ENCODE measurements at regions not wholly inside any gene's neighbourhood (a gene's known extent, or its start where the extent isn't known, plus 50 kb on each side); places are given as distances from the start of the nearest gene placed in this dataset.

DNA sequence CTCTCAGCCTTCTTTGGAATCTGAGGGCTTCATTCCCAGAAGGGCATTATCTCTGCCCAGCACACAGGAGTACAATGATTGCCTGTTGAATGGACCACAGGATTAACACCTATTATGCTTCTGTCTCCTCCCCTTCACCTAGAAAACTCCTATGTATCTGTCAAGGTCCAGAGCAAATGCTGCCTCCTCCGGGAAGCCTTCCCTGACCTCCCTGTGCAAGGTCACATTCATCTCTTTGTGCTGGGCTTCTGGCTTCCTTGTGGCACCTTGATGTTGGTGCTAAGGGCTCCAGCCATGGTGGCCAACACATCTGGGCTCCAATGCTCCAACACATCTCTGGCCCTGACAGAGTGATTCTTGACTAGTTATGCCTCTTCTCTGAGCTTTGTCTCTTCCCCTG is 49.9 kb upstream of the ATP2B2 start:
- DNase-seq (ENCODE audit: low read depth in 2 of 2): no peak

GRCh38 chr3:10556312-10556711 is 50.9 kb upstream of the ATP2B2 start:
- DNase-seq (ENCODE audit: low read depth in 2 of 2): no peak

DNA sequence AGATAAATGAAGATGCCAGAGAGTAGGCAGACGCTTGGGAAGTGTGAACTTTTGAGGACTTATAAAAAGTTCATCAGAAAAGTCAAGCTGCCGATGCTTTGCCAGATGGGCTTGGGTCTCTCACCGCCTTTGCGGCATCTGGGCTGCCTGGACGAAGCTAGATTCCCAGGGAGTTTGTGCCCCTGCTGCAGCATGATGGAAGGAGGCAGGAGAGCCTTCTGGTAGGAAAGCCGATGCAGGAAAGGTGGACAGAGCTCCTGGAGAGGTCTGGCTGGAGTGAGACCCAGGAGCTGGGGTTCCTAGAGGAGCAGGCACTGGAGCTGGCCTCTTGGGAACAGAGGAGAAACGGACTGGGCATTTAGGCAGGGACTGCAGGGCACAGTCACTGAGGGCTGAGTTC is 51.9 kb upstream of the ATP2B2 start:
- DNase-seq (ENCODE audit: low read depth in 2 of 2): no peak

DNA sequence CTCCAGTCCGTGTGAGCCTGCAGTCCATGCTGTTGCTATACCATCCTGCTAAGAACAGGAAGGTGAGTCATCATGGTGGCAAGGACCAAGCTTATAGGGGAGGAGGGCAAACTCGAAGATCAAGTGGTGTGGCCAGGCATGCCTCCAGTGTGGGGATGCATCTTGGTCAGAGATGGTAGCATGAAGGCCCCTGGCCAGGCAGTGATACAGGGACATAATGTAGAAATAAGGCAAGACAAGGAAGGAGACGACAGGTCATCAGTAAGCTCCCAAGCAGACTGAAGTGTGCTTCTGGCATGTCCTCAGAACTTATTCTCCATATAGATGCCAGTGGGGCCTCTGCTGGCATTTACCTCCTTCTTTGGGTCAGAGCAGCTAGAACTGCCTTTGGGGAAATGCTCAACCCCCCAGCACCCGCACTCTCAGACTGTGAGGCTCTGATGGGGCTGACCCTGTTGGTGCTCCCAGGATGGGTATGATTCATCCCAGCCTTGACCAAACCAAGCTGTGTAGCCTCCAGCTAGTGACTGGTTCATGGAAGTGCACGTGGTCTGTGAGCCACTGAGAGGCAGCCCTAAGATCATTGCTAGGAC is 52.5 kb upstream of the ATP2B2 start:
- DNase-seq (ENCODE audit: low read depth in 2 of 2): no peak

GRCh38 chr3:10558736-10559135 is 53.4 kb upstream of the ATP2B2 start:
- no peak for DNase-seq (ENCODE audit: low read depth in 2 of 2)

DNA sequence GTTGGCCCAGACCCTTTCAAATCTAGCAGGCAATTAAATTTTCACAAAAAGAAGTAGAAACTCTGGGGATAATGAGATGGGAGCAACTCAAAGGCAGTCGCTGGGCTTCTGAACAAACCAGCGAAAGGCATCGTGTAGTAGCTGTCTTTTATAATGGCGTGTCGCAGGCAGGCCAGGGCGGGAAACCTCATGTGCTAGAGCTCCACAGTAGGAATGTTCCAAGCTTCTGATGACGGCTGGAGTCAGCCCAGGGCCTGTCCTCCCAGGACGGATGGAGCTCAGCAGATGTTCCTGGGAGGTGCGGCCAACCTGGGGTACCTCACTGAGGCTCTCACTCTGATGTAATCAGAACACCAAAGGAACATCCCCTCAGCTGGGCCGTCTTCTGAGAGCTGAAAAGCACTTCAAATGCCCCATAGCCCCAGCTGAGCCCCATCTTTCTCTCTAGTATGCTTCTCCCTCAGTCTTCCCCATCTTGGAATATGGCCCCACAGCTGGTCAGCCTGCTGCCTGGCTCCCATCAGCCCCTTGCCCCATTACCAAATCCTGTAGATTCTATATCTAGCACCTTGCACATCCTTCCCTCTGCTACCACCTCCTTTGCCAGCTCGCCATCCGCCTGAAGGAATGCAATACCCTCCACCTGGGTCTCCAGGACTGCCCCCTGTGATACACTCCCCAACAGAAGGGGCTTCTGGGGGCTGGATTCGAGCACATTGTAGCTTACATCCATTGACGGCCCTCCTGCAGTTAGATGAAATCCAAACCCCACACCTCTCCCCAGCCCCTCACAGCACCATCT is 54.9 kb upstream of the ATP2B2 start:
- no peak for DNase-seq (ENCODE audit: low read depth in 2 of 2)

GRCh38 chr3:10561162-10561945 is 56.0 kb upstream of the ATP2B2 start:
- DNase-seq (ENCODE audit: low read depth in 2 of 2): no peak

GRCh38 chr3:10561946-10562560 is 56.7 kb upstream of the ATP2B2 start:
- no peak for DNase-seq (ENCODE audit: low read depth in 2 of 2)

DNA sequence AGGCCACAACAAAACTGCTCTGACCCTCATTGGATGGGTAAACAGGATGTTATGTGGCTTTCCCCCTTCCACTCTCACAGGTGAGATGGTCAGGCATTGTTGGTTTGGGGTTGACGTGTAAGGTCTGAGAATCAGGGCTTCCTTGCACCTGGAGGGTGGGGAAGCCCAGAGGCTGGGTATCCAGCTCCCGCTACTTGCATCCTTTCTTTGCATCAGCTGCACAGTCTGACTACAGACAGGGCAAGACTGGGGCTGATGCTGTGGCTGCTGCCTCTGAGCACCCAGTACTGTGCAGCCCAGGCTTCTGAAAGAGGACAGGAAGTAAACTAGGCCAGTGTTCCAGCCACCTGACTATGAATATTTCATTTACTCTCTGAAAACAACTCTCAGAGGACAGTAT is 58.0 kb upstream of the ATP2B2 start:
- no peak for DNase-seq (ENCODE audit: low read depth in 2 of 2)

DNA sequence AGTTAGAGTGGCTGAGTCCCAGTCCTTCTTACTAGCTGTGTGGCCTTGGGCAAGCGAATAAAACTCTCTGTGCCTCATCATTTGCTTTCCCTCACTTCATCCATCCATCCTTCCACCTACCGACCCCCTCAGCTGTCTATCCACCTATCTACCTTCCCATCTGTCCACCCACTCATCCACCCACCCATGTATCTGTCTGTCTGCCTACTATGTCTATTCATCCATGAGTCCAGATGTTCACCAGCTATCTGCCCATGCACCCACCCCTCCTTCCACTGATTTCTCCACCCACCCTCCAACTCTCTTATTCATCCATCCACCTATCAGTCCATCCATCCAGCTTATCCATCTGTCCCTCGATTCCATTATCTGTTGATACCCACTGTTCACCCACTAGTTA is 60.4 kb upstream of the ATP2B2 start:
- DNase-seq (ENCODE audit: low read depth in 2 of 2): no peak

GRCh38 chr3:10566451-10566850 is 61.1 kb upstream of the ATP2B2 start:
- DNase-seq (ENCODE audit: low read depth in 2 of 2): no peak

DNA sequence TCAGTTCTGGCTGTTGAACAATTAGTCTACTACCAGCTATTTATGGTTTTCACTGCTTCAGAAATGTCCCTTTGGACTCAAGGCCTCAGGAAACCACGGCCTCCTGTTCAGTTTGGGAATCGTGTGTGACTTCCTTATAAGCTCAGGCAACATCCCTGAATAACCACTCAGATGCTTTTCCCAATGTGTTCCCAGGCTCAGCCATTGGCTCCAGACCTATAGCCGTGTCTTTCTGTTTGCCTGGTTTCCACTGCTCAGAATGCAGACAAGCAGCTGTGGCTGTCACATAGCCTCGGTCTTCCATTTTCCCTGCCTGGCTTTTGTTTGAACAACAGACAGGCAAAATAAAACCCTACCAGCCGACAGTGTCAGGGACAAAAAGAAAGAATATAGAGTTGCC is 63.2 kb upstream of the ATP2B2 start:
- no peak for DNase-seq (ENCODE audit: low read depth in 2 of 2)

GRCh38 chr3:10570196-10570946 is 65.0 kb upstream of the ATP2B2 start:
- no peak for DNase-seq (ENCODE audit: low read depth in 2 of 2)

DNA sequence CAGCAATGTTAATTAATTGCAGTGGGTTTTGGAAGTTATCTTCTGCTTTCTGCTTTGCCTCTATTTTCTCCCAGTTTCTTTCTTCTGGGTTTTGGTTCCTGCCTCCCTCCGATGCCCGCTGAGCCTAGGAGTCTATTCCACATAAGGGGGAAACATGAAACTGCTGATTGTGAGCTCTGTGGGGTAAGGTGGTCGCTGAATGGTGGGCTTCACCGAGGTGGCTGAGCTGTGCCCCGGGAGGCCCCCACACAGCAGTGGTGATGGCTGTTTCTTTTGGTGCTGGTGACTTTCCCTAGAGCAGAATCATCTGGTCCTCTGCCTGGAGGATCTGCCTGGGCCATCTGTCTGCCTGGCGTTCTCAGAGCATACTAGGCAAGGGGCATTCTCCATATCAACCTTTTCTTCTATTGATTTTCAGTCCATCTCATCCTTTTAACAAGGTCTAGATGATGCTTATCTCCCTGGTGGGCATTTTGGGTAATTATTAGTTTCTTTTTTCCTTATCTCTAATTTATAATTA is 68.8 kb upstream of the ATP2B2 start:
- DNase-seq (ENCODE audit: low read depth in 2 of 2): no peak

DNA sequence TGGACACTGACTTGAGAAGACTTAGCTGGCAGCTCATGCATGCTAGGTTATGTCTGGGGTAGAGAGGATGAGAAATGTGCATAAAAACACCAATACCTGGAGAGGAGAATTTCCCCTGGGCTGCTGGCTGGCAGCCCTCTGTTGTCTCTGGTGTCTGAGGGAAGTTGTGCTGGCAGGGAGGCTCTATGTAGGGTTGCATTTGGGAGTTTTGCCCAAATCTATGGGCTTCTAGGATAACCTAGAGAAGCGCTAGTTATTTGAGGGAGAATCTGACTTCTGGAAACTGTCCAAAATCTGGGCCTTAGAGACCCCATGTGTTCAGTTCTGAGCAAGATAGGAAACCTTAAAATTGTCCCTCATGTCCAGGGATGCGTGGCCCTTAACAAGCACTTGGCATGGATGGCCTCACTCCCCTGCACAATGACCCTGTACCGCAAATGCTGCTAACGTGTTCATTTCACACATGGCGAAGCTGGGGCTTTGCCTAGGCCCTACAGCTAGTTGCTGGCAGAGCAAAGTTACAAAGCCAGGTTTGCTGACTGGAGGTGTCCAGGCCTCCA is 70.3 kb upstream of the ATP2B2 start:
- no peak for DNase-seq (ENCODE audit: low read depth in 2 of 2)

DNA sequence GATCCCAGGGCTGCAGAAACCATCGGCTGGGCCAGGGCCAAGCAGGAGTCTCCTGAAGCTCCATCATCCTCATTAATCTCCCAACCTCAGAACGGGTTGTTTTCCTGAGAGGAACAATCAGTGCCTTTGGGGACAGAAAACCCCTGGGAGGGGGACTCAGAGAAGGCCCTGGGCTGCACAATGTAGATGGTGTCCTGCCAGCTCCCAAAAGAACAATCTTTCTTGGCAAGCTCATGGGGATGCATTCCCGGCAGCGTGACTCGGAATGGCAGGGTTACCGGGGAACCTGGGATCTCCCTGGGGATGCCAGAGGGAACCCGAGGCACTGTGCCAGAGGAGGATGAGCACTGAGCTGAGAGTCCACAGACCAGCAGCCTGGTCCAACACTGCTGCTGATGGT is 72.1 kb upstream of the ATP2B2 start:
- no peak for DNase-seq (ENCODE audit: low read depth in 2 of 2)

GRCh38 chr3:10580426-10580825 is 75.0 kb upstream of the ATP2B2 start:
- DNase-seq (ENCODE audit: low read depth in 2 of 2): no peak

DNA sequence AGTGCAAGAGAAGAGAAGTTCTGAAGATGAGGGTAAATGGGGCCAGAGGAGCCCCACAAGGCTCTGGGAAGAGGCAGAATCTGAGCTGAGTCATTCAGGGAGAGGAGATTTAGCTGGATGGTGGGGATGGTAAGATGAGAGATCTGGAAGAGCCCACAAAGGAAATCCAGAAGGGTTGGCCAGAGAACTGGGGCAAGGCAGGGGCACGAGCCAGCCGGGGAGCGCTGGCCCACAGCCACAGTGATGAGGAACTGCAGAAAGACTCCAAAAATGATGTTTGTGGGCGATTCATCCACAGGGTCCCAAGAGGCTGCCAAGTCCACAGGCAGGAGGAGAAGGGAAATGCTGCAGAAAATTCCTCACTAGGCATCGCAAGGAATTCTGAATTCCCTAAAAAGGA is 75.9 kb upstream of the ATP2B2 start:
- no peak for DNase-seq (ENCODE audit: low read depth in 2 of 2)

DNA sequence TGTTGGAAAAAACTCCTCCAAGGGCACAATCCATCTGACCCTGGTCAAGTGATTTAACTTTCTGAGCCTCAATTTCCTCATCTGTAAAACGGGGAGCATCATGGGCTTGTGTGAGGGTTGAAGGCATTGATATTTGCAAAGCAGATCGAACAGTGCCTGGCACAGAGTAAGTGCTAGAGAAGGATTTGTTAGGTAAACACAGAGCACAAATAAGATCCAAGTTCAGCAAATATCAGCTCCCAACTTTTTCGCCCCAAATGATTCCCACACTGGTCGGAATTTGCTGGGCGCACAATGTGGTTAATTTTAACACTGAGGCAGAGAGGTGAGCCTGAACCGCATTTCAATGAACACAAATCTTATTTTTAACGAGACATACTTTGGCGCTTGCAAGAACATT is 76.3 kb upstream of the ATP2B2 start:
- no peak for DNase-seq (ENCODE audit: low read depth in 2 of 2)

DNA sequence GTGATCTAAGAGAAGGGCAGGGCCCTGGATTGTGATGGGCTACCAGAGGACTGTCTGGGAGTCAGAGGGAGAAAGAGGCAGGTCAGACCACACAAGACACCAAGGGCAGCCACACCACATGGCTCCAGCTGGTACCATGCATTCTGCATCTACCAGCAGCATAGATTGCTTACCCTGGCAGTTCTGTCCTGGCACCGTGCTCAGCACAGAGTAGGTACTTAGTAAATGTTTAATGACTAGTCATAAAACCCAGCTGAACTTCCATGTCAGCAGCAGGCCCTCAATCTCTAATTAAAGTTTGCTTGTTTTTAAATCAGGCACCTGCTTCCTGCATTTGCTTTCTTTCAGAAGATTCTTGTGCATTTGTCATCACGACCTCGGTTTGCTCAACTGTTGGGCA is 77.3 kb upstream of the ATP2B2 start:
- no peak for DNase-seq (ENCODE audit: low read depth in 2 of 2)

Measured in dermis microvascular lymphatic vessel endothelial cell (primary cell).